Left lung (tissue), 4 donors: ENCODE measurements at regions not wholly inside any gene's neighbourhood (a gene's known extent, or its start where the extent isn't known, plus 50 kb on each side); places are given as distances from the start of the nearest gene placed in this dataset.

Experiments used
- ATAC-seq: fragments of 200-7000 bp; cut with Tn5 transposase; one replicate; pipeline ENCODE4 v1.9.1; 2020; ENCODE audit warnings: moderate library complexity
- DNase-seq, 4 donors: peaks; one replicate each; pipeline ENCODE4 v3.0.0-alpha.2; 2013 to 2020
- H3K27ac ChIP-seq, 2 donors: fragments of 200-600 bp; sonication (generic) in 1 of 2; one replicate each; pipeline versions ENCODE4 v1.5.0 to v1.8.0; 2020 to 2021
- H3K27me3 ChIP-seq, 2 donors: fragments of 200-600 bp; sonication (generic) in 1 of 2; one replicate each; pipeline versions ENCODE4 v1.5.0 to v1.8.0; 2020 to 2021
- H3K36me3 ChIP-seq, 2 donors: fragments of 200-600 bp; sonication (generic) in 1 of 2; one replicate each; pipeline versions ENCODE4 v1.5.0 to v1.8.0; 2020 to 2021
- H3K4me1 ChIP-seq, 2 donors: fragments of 200-600 bp; one replicate each; pipeline ENCODE4 v1.8.0; 2021
- H3K4me3 ChIP-seq, 2 donors: fragments of 200-600 bp; sonication (generic) in 1 of 2; one replicate each; pipeline versions ENCODE4 v1.5.0 to v1.8.0; 2020 to 2021; ENCODE audit warnings: mild to moderate bottlenecking in 1 of 2
- H3K9me3 ChIP-seq, 2 donors: fragments of 200-600 bp; sonication (generic) in 1 of 2; one replicate each; pipeline versions ENCODE4 v1.5.0 to v1.8.0; 2020 to 2021
- intact Hi-C, 2 donors: fragments of 100-400 bp; cut with DNase I; formaldehyde crosslinking; loops; one replicate each; pipeline versions ENCODE4 v1.11.2 to v1.14.2; 2022
- TF ChIP-seq, protein P1 (sequence below), 2 donors: fragments of 200-600 bp; sonication (generic) in 1 of 2; IDR thresholded peaks; one replicate each; pipeline versions ENCODE4 v1.5.0 to v1.8.0; 2021; ENCODE audit warnings: antibody characterized with exemption in 2 of 2
- donor health status: DM: no; HTN: yes; CAD: no.
- donor health status: DM: no; HTN: no; CAD: no.

- H3K4me3 ChIP-seq, result no peak overlapping the region
- ATAC-seq, result no peak
- DNase-seq, result no peak
- no peaks in the 10 kb centered on the region for H3K9me3 ChIP-seq
- no peaks in the 10 kb centered on the region for H3K27me3 ChIP-seq
- no peaks in the 10 kb centered on the region for H3K36me3 ChIP-seq
- no peak overlapping the region for H3K27ac ChIP-seq
- intact Hi-C loops, result no loop called here
- H3K4me1 ChIP-seq, result no peaks in the 10 kb centered on the region
- TF ChIP-seq, protein P1, sequence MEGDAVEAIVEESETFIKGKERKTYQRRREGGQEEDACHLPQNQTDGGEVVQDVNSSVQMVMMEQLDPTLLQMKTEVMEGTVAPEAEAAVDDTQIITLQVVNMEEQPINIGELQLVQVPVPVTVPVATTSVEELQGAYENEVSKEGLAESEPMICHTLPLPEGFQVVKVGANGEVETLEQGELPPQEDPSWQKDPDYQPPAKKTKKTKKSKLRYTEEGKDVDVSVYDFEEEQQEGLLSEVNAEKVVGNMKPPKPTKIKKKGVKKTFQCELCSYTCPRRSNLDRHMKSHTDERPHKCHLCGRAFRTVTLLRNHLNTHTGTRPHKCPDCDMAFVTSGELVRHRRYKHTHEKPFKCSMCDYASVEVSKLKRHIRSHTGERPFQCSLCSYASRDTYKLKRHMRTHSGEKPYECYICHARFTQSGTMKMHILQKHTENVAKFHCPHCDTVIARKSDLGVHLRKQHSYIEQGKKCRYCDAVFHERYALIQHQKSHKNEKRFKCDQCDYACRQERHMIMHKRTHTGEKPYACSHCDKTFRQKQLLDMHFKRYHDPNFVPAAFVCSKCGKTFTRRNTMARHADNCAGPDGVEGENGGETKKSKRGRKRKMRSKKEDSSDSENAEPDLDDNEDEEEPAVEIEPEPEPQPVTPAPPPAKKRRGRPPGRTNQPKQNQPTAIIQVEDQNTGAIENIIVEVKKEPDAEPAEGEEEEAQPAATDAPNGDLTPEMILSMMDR (IDR thresholded peaks at IDR 0.05), result no peak
Observed at GRCh38 chr2:67462738-67463496, 65.8 kb downstream of the ETAA1 start.

DNA sequence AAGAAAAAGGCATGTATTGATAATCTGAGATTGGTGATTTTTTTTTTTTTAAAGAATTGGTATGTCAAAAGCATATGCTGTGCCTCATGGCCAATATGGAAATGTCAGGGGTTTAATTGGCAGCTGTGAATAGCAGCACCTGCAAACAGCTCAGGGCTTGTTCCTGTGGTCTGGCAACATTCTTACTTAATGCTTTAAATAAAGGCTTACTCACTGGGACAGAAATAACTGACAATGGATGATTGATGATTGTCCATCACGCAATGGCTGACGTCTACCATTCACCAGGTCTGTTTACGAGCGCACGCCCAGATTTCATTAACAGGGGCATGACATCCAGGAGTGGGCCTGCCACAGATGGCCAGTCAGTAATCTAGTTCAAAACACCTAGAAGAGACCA lies 66.7 kb downstream of the ETAA1 start:
- no peak for ATAC-seq
- no peaks in the 10 kb centered on the region for H3K9me3 ChIP-seq
- H3K36me3 ChIP-seq, result no peaks in the 10 kb centered on the region
- no peak for DNase-seq
- H3K4me1 ChIP-seq, result no peaks in the 10 kb centered on the region
- TF ChIP-seq, protein P1 (IDR thresholded peaks at IDR 0.05), result no peak
- H3K4me3 ChIP-seq, result no peak overlapping the region
- no peaks in the 10 kb centered on the region for H3K27me3 ChIP-seq
- H3K27ac ChIP-seq, result no peak overlapping the region
- intact Hi-C loops, result no loop called here

GRCh38 chr2:67465623-67466022 lies 68.5 kb downstream of the ETAA1 start:
- H3K4me1 ChIP-seq, result no peaks in the 10 kb centered on the region
- ATAC-seq, result no peak
- no peak overlapping the region for H3K27ac ChIP-seq
- TF ChIP-seq, protein P1 (IDR thresholded peaks at IDR 0.05), result no peak
- intact Hi-C loops, result no loop called here
- no peaks in the 10 kb centered on the region for H3K36me3 ChIP-seq
- no peak for DNase-seq
- no peaks in the 10 kb centered on the region for H3K27me3 ChIP-seq
- no peaks in the 10 kb centered on the region for H3K9me3 ChIP-seq
- H3K4me3 ChIP-seq, result no peak overlapping the region

DNA sequence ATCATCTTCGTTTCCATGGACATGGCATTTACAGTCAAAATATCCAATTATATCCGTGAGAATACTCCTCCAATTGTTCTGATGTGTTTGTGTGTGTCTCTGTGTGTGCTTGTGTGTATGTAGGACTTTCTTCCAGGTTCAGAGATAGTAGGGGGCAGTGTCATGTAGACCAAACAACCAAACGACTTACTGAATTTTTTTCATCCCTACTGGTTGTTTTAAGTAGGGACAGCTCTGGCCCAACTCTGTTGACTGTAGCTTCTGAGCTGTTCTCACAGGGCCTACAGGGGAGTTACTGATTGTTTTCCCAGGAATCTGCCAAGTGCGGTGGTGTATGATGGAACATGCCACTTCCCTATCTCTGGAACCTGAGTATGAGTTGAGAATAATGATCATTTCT lies 69.6 kb downstream of the ETAA1 start:
- Histone ChIP-seq H3K36me3 (no peaks in the 10 kb centered on the region), H3K27me3 (no peaks in the 10 kb centered on the region), H3K4me1 (no peaks in the 10 kb centered on the region), H3K4me3 (no peak overlapping the region), H3K9me3 (no peaks in the 10 kb centered on the region), H3K27ac (no peak overlapping the region)
- intact Hi-C loops, result no loop called here
- ATAC-seq (no peak), DNase-seq (no peak)
- TF ChIP-seq, protein P1 (IDR thresholded peaks at IDR 0.05), result no peak

- ATAC-seq (no peak), DNase-seq (no peak)
- no peak overlapping the region for H3K4me3 ChIP-seq
- no peaks in the 10 kb centered on the region for H3K36me3 ChIP-seq
- no peaks in the 10 kb centered on the region for H3K4me1 ChIP-seq
- H3K9me3 ChIP-seq, result no peaks in the 10 kb centered on the region
- no peak overlapping the region for H3K27ac ChIP-seq
- no peaks in the 10 kb centered on the region for H3K27me3 ChIP-seq
- TF ChIP-seq, protein P1 (IDR thresholded peaks at IDR 0.05), result no peak
- intact Hi-C loops, result no loop called here
Observed at GRCh38 chr2:67471681-67472080, 74.5 kb downstream of the ETAA1 start.
